Retina (tissue), 1 donor: ENCODE measurements at regions not wholly inside any gene's neighbourhood (a gene's known extent, or its start where the extent isn't known, plus 50 kb on each side); places are given as distances from the start of the nearest gene placed in this dataset.
A peak's percentile ranks its signal among the peaks of the same experiment; 100 is the strongest.

Experiments used
- DNase-seq: peaks from one replicate; pipeline ENCODE4 v3.0.0-alpha.2; 2016

DNA sequence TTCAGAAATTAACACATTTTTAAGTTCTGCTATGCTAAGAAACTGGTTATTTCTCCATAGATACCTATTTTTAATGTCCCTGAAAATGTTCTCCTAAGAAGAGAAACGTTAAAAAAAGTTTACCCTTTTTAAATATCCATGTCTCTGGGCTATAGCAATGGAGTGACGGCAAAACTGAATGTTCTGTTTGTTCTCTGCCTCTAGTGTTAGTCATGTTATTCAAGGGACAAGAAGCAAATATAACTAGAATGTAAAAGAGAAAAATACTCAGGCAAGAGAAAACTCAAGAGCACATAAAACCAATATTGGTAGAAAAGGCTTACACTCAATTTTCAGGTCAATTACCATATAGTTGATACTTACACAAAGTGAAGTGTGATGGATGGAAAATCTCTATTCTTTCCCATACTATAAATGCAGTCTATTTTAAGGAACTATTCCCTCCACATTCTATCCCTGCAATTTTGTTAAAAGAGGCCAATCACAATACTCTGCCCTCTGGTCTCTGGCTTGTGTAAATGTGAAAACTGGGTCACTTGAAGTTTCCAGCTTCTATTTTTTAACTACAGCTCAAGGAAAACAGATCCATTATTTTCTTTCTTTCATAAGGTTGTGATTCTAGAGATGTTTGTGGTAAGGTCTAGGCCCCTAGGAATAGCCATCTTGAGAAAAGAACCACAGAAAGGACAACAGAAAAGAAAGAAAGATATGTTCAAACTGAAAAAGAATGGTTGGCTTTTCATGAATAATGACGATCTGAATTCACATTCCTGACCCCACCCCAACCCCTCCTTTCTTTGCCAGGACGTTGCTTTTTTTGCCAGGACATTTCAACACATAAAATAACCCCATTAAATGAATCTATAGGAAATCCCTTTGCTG, 200.3 kb upstream of the FAM83B start:
- no peak for DNase-seq

DNA sequence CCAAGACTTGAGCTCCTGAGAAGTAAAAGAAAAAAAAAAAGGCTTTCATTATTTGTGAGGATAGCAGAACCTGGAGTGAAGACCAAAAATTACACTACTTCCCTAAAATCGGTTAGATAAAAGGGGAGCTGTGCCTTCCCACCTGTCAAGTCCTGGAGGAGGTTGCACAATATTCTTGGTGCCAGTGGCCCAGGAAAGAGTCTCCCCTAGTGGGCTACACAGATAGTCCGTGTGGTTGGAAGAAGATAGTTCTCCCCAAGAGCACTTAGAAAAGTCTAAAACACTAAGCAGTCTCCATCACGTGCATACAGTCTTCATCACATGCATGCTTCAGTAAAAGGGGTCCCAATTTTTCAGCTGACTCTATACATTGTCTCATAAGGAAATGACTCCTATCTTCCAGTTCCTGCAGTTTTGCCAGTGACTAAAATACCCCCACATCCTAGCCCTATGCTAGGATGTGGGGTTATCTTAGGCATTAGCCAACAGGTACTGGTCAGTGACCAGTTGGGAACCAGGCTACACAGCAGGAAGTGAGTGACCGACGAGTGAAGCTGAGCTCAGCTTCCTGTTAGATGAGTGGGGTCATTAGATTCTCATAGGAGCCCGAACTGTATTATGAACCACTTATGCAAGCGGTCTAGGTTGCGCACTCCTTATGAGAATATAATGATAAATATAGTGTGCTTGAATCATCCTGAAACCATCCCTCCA, 199.5 kb upstream of the FAM83B start:
- DNase-seq: no peak

DNA sequence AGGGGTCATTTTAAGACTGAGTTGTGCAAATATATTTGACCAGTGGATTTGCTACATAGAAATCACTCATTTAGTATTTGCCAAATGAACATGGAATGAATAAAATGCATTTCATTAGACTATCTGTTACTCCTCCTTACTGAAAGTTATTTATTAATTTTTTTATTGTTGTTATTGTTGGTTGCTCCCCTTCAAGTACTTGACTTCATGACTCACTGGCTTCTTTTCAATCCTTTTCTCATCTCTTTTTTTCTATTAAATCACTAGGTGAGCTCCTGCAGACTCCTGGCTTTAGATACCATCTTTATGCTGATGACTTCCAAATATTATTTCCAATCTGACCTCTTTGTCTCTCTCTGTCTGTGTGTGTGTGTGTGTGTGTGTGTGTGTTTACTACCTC, 192.2 kb upstream of the FAM83B start:
- DNase-seq: no peak

DNA sequence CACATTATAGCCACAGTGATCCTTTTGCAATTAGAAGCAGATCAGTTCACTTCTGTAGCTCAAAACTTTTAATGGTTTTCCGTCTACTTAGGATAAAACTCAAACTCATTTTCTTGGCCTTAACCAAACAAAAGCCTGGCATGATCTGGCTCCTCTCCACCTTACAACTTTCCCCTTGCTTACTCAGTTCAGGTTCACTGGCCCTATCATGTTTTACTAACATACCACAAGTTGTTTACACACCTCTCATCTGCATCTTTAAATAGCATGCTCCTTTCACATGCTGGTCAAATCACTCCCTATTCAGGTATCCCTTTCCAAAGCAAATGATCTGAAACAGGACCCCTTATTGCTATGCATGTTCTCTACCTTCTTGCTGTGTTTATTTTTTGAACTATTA, 191.4 kb upstream of the FAM83B start:
- no peak for DNase-seq

DNA sequence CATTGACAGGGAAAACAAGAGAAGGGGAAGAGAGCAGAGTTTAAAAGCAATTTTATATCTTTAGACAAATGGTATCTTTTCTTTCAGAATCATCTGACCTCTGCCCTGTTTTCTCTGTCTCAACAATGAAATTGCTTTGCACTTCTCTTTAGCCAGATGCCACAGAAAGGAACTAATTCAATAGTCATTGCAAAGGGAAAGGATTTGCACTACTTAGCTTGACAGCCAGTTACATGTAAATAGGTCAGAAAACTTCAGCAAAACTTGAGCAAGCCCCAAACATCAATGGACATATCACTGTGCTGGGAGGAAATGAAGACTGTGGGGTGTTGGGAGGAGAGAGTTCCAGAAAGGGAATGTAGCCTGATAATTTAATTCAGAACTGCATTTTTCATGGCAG, 181.3 kb upstream of the FAM83B start:
- DNase-seq: peak; percentile 14

DNA sequence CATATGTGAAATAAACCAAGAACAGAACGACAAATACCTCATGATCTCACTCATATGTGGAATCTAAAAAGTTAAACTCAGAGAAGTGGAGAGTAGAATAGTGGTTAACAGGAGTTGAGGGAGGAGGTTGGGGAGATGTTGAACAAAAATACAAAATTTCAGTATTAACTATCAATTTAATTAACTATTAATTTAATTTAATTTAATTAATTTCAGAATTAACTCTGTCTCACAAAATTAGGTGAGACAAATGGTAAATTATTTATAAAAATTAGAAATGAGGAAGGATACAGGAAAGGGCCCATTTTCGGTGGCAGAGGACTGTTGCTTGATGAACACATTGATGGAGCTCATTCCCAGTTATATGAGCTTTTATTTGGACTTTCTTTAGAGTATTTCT, 166.0 kb upstream of the FAM83B start:
- DNase-seq: no peak

DNA sequence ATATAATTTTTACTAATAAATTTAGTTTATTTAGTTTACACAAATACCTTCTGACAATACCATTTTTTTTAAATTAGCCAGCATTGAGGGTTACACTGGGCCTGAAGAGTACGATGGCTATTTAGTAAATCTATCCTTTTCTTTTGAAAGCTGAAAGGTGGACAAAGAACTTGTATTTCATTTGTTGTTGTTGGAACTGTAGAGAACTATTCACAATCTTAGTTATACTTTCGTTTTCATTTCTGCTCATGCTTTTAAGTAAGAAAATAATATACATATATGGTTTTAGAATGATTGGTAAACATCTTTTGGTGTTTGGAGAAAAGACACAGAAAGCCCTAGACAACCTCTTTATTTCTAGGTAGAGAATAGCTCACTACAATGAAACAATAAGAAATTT, 165.3 kb upstream of the FAM83B start:
- no peak for DNase-seq

DNA sequence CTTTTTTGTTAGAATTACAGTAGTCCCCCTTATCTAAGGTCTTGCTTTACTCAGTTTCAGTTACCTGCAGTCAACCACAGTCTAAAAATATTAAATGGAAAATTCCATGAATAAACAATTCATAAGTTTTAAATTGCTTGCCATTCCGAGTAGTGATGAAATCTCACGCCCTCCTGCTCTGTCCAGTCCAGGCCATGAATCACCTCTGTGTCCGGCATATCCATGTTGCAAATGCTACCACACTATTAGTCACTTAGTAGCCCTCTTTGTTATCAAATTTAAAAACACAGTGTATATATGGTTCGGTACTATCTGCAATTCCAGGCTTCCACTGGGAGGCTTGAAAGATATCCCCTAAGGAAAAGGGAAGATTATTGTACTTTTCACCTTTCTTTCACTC, 164.6 kb upstream of the FAM83B start:
- DNase-seq: no peak

DNA sequence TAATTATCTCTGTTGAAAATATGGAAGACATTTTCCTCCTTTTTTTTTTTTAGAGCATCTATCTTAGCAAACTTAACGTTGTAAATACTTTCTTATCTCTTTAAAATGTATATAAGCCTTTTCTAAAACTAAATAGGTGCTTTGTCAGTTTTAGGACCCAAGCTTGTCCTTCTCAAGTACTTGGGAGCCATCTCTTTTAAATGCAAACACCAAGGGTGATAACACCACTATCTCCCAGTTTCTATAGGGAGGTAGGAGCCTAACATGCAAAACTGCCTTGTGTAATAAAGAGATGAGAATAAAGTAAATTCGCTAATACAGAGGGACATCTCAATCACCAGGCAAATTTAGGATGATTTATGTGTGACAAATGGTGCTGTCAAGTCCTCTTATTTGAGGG, 157.0 kb upstream of the FAM83B start:
- no peak for DNase-seq

DNA sequence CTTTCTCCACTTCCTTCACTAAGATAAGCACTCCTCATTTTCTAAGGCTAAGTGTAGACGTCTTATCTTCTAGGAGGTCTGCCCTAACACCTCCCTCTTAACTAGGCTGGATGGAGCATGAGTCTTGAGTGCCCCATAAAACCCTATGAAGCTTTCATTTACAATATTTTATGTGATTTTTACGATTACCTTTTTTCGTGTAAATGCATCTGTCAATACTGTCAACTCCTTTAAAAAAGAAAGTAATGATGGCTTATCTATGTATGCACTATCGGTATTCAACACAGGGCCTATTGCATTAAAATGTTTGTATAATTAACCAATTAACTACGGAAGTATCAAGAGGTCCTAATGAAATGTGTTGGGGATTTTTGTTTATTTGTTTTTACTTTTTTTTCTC, 156.0 kb upstream of the FAM83B start:
- DNase-seq: no peak

DNA sequence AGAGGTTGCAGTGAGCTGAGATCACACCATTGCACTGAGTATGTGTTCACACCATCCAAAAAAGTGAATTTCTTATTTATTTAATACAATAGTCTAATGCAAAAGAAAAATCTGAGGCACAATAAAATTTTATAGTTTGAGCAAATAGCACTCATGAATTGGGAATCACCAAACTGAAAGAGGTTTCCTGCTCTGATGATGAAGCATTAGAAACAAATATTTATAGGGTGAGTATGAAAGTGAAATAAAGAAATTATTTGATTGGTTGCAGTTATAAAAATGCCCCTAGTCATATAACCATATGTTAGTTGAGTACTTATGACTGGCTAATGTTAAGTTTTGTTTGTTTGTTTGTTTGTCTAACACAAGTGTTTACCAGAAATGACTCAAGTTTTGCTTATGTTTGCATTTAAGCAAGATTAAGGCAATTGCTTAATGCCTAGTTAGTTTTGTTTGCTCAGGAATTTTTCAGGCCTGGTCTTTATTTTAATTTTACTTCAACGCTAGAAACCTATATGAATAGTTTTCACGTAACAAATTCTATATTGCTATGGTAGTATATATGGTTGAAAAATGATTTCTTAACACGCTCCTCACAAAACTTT, 151.5 kb upstream of the FAM83B start:
- no peak for DNase-seq

DNA sequence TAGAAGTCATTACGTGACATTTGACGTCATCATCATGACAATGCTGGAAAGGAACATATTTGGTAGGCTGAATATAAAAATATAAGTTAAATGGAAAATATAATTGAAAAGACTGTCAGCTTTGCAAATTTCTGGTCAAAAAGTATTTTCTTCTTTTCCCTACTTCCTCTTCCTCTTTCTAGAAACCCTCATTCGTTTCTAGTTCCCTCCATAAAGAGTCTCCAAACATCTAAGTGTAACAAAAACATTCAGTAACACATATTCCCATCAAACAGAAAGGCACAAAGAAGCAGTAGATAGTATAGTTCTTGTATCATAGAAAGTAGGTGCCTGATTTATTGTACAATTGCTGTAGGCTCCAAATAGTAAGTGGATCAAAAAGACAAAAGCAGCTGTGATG, 150.8 kb upstream of the FAM83B start:
- no peak for DNase-seq

DNA sequence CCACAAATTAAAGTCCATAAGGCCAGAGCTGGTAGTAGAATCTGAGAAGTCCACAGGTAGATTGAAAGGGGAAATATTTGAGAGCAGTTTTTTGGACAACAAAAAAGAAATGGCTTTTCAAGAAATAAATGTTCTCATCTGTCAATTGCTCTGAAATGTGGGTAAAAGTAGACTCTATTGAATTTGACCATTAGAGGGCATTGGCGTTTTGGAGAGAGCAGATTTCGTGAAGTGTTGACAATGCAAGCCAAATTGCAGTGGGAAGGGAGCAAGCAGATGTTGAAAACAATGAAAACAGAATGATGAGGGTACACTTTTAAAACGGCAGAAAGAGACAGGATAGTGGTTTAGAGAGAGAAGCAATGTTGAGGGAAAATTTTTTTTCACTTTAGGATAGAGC, 149.1 kb upstream of the FAM83B start:
- DNase-seq: no peak

DNA sequence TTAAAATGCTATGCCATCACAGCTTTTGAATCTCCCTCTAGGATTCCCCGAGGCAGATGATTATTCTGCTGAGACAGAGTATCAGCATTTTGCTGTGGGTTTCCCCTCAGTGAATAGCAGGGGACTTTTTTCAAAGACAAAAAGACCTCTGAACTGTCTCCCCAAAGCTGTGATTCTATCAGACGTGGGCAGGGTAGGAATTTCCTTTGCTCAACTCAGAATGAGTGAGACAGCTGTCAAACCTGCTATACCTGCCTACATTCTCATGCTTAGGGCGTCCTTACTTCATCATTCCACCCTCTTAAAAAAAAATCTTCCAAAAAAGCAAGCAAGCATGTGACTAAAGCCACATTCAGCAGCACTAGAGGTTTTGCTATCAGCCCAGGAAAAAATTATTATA, 147.6 kb upstream of the FAM83B start:
- no peak for DNase-seq

DNA sequence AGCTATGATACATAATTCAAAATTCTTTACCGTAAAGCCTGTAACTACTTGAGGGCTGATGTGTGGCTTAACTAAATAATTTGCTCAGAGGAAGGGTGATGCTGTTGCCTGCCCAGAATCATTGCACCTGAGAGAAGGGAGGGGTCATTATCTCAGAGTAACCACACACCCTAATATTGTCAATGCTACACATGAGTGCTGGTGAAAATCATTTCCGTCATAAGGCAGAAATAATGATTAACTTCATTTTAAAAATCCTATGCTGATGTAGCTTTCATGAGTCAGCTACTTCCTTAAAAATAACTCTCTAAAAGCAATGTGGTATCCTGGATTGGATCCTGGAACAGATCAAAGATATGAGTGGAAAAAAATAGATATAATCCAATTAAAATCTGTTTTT, 146.4 kb upstream of the FAM83B start:
- no peak for DNase-seq

DNA sequence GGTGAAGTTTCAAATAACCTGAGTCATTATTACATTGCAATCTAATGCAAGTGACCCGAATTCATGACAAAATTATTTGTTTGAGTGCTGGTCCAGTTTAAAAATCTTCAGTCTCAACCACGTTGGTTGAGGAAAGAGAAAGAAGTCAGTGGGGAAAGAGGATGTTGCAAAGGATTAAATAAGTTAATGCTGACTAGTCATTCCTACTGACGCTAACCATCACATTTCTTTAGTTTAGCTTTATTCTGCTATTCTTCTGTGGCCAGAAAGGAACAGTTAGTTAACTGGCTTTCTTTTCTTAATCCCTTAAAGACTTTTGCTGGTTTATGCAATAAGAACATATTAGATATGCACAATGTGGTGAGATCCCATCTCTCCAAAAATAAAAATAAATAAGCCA, 143.8 kb upstream of the FAM83B start:
- DNase-seq: no peak

DNA sequence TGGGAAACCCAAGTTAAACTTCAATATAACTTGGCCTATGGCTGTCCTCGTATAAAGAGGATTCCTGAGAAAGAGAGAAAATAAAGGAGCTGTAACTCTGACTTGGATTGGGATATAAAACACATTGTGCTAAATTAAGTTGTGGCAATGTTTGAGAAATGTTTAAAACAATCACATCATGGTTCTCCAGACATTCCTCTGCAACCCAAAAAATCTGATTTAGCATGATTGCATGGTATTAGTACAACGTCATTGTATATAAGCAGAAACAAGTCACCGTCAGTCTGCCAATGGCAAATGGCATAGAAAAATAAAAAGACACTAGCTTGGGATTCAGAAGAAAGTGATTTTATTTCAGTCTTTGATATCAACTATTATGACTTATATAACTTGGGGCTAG, 140.2 kb upstream of the FAM83B start:
- DNase-seq: no peak

DNA sequence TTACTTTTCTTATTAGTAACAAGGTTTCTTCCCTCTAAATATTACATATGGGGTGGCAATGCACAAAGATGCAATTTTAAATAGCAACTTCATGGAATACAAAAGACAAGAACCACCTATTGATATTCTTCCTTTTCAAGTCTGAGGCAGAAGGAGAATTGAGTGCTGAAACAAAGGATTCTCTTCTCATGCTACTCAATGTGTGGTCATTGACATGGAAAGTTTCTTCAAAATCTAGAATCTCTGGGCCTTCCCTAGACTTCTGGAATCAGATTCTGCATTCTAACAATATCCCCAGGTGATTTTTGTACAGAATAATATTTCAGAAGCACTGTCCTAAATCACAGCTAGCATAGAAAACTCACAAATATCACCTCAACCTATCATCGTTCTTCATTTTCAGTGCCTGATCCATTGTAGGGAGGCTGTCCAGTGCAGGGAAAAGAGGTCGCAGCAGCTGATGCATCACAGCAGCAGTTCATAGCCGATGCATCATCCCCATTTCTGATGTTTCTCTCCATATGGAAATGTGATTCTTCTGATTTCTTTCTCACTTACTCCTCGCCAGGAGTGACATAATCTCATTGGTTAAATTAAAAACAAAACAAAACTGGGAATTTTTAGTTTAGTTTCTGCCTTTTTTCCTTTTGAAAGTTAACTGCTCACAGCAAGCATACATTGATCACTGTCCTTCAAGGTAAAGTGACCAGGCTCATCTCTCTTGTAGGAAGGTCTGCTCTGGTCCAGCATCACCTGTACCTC, 139.5 kb upstream of the FAM83B start:
- DNase-seq: no peak

DNA sequence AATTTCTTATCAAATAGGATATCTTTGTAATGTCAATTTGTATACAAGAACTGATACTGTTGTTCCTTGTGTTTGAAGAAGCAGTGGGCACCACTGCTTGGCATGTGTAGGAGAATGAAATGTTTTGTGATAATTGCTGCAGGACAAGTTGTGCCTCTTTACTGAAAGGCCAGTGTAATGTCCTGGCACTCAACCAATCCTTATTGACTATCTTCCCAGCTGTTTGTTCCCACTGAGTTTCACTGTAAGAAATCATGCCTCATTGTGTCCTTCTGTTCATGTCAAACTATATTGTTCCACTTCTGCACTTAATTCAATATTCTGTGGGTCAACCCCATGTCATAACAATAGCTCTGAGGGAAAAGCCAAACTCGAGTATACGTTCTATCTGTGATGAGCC, 136.1 kb upstream of the FAM83B start:
- peak; percentile 44 for DNase-seq

DNA sequence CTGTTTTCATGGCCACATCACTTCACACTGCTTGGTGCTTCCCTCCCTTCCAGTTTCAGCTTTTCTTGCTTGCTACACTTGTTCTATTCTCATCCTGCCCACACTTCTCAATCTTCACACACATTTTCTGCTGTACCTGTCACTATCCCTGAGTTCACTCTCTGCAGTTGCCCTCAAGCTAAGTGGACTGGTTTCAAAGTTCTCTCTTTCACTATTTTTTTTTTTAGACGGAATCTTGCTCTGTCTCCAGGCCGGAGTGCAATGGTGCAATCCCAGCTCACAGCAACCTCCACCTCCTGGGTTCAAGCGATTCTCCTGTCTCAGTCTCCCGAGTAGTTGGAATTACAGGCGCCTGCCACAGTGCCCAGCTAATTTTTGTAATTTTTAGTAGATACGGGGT, 130.6 kb upstream of the FAM83B start:
- no peak for DNase-seq

DNA sequence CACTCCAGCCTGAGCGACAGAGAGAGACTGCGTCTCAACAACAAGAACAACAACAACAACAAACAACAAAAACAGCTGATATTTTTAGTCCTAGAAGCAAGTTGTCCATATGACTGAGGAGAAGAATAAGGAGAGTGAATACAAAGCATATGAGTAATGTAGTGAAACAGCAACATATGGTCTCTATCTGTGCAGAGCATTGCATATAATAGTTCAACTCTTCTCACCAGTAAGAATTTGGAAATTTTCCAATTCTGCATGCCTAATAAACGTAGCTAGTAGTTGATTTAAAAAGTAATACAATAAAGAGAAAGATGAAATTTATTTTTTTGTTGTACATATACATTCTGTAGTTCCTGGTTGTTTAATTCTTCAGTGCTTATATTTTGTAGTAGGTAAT, 129.7 kb upstream of the FAM83B start:
- DNase-seq: no peak

DNA sequence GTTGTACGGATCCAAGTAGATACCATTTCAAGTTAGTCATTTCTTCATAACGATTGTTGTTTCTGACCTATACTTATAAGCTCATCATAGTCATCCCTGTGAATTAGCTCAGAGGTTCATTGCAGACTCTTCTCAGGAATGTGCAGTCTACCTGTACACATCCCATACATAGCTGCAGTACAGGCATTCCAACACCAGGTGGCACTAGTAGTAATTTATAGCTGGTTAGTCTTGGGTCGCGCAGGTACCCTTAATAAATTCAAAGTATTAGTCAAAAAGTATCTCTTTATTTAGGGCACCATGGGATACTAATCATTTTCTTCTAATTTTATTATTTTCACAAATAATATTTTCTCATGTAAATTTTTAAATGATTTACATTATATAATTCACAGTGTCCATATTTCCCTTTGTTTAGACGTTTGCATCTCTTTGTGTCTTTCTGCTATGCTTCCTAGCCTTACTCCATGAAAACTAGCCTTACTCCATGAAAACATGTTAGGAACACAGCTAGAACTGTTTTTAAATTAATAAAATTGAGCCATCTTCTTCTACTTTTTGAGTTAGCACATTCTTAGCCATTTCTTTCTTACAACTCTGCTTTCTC, 128.6 kb upstream of the FAM83B start:
- peak; percentile 28 for DNase-seq

DNA sequence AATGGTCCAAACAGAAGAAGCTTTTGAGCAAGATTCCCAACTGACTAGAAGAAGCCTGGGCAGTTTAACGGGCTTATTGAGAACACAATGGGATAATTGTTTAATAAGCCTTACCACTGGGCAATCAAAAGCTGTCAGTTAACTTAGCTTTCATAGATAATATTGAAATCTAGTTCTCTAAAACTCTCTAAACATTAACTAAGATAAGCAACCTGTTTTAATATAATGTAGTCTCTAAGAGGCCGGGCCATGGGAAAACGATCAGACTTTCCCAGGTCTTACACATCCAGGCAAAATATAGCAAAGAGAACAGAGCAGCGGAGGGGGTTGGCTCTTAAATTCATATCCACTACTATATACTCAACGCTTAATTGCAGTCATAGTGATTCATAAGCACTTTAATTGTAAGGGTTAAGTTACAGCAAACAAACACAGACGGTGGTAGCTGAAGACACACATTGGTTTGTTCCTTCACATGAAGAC, 128.0 kb upstream of the FAM83B start:
- peak; percentile 53 for DNase-seq
